GM12874 (cell line): ENCODE measurements at regions not wholly inside any gene's neighbourhood (a gene's known extent, or its start where the extent isn't known, plus 50 kb on each side); places are given as distances from the start of the nearest gene placed in this dataset.

ENCODE experiments used
- TF ChIP-seq, protein P1 (sequence below): IDR thresholded peaks from 2 replicates; pipeline ENCODE4 v1.5.1; 2011; ENCODE audit warnings: low read depth, mild to moderate bottlenecking, control low read depth, low read length, moderate library complexity; ENCODE audit not compliant: insufficient read depth

DNA sequence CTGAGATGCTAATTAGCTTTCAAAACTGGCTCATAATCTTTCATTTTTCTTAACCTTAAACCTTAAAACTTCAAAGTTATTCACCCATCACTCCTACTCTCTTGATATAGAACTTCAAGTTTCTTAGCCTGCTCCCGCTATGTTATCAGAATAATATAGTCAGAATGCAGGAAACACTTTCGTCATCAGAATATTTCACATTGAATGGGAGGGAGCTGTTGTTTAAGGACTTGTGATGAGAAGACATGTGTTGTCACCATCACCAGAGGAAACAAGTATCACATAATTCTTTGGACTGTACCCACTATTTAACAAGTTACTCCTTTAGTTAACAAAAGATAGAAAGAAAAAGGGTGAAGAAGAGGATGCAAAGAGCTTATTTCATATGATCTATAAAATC lies 65.0 kb upstream of the FNDC3A start:
- TF ChIP-seq, protein P1, sequence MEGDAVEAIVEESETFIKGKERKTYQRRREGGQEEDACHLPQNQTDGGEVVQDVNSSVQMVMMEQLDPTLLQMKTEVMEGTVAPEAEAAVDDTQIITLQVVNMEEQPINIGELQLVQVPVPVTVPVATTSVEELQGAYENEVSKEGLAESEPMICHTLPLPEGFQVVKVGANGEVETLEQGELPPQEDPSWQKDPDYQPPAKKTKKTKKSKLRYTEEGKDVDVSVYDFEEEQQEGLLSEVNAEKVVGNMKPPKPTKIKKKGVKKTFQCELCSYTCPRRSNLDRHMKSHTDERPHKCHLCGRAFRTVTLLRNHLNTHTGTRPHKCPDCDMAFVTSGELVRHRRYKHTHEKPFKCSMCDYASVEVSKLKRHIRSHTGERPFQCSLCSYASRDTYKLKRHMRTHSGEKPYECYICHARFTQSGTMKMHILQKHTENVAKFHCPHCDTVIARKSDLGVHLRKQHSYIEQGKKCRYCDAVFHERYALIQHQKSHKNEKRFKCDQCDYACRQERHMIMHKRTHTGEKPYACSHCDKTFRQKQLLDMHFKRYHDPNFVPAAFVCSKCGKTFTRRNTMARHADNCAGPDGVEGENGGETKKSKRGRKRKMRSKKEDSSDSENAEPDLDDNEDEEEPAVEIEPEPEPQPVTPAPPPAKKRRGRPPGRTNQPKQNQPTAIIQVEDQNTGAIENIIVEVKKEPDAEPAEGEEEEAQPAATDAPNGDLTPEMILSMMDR: no peak

DNA sequence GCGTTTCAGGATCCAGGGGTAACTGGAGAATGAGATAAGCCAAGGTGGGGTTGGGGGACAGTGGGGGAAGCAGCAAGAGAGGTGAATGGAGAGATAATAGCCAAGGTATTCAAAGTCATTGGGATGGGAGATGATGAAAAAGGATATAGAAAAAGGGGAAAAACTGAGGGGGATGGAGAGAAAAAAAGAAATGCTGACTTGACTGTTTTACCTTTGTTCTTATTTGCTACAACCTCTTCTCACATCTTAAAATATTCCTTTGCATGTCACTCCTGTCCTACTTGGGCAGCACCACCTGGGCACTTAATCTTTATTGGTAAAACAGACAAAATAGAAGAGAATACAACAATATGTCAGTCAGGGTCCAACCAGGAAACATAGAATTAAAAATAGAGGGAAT lies 56.0 kb upstream of the FNDC3A start:
- TF ChIP-seq, protein P1: no peak

GRCh38 chr13:48920730-48921129 lies 55.0 kb upstream of the FNDC3A start:
- TF ChIP-seq, protein P1: no peak

DNA sequence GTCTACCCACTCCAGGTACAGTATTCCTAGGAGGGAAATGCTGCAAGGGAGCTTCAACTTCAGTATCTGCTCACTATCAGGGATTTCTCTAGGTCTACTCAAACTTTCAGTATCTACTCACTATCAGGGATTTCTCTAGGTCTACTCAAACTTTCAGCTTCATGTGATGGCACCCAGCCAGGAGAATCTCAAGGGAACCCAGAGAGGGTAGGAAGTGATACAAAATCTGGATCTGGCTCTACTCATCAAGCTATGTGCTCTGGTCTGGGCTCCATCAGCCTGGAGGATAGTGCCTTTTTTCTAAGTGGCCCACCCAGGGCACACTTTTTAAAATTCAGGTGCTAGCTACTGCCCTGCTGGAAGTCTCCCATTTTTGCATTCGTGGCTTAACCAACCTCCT lies 52.3 kb upstream of the FNDC3A start:
- TF ChIP-seq, protein P1: no peak

DNA sequence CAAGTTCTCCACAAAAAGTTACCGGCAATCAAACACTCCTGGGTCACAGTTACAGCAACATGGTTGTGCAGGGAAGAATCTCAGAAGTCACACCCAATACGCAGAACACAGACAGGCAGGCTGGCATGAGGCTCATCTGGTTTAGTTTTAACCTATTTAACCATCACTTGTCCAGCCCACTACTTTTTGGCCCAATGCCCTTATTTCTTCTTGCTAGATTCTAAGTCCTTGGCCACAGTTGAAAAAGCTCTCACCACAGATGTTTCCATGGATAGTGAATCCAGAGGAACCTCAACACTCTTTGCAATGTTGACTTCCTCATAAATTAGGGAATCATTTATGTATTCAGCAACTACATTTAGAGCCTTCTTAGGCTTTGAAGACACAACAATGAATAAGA lies 50.7 kb upstream of the FNDC3A start:
- TF ChIP-seq, protein P1: no peak
